Chondrocyte (in vitro differentiated cells): ENCODE measurements at regions not wholly inside any gene's neighbourhood (a gene's known extent, or its start where the extent isn't known, plus 50 kb on each side); places are given as distances from the start of the nearest gene placed in this dataset.

Experiments
- DNase-seq: peaks from one replicate; pipeline ENCODE4 v3.0.0; 2021; ENCODE audit warnings: mixed read lengths, low spot score
- H3K27ac Mint-ChIP-seq: one replicate; pipeline ENCODE4 v1.8.0; 2021; ENCODE audit warnings: mild to moderate bottlenecking, moderate library complexity, mixed read lengths; ENCODE audit not compliant: unreplicated experiment
- H3K27me3 Mint-ChIP-seq: 2 replicates; pipeline ENCODE4 v1.8.0; 2021; ENCODE audit warnings: low read depth, mixed read lengths
- H3K36me3 Mint-ChIP-seq: 2 replicates; pipeline ENCODE4 v1.8.0; 2021; ENCODE audit warnings: low read depth, mixed read lengths
- H3K4me1 Mint-ChIP-seq: 2 replicates; pipeline ENCODE4 v1.8.0; 2021; ENCODE audit warnings: low read depth, mild to moderate bottlenecking, mixed read lengths
- H3K4me3 Mint-ChIP-seq: one replicate; pipeline ENCODE4 v1.8.0; 2021; ENCODE audit warnings: mild to moderate bottlenecking, moderate library complexity, mixed read lengths; ENCODE audit not compliant: unreplicated experiment
- H3K9me3 Mint-ChIP-seq: 2 replicates; pipeline ENCODE4 v1.8.0; 2021; ENCODE audit warnings: low read depth, mixed read lengths
- TF ChIP-seq, protein P1 (sequence below): fragments of 200-600 bp; sonication (generic); IDR thresholded peaks from 2 replicates; pipeline ENCODE4 v1.5.0; 2021; ENCODE audit warnings: antibody characterized with exemption, mild to moderate bottlenecking, moderate library complexity

DNA sequence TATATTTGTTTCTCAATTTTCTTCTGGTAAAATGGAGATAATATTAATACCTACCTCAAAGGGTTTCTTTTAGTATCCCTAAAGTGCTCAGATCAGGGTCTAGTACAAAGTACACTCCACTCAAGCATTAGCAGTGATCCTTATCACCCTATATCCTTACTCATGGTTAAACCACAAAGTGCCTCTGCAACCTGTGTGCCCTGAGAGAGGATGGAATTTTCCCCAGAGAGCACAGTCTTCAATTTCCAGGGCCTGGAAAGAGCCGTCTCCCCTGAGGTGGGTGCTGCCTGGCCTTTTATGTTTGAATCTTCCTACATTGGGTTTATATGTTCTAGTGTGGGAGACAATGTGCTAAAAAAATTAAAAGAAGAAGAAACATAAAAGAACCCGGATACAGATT, 183.1 kb upstream of the FBXO33 start:
- H3K9me3 Mint-ChIP-seq: no peaks in the 10 kb centered on the region
- no peaks in the 10 kb centered on the region for H3K36me3 Mint-ChIP-seq
- no peaks in the 10 kb centered on the region for H3K4me1 Mint-ChIP-seq
- no peak overlapping the region for H3K4me3 Mint-ChIP-seq
- no peak for DNase-seq
- H3K27me3 Mint-ChIP-seq: no peaks in the 10 kb centered on the region
- TF ChIP-seq, protein P1, sequence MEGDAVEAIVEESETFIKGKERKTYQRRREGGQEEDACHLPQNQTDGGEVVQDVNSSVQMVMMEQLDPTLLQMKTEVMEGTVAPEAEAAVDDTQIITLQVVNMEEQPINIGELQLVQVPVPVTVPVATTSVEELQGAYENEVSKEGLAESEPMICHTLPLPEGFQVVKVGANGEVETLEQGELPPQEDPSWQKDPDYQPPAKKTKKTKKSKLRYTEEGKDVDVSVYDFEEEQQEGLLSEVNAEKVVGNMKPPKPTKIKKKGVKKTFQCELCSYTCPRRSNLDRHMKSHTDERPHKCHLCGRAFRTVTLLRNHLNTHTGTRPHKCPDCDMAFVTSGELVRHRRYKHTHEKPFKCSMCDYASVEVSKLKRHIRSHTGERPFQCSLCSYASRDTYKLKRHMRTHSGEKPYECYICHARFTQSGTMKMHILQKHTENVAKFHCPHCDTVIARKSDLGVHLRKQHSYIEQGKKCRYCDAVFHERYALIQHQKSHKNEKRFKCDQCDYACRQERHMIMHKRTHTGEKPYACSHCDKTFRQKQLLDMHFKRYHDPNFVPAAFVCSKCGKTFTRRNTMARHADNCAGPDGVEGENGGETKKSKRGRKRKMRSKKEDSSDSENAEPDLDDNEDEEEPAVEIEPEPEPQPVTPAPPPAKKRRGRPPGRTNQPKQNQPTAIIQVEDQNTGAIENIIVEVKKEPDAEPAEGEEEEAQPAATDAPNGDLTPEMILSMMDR: no peak
- H3K27ac Mint-ChIP-seq: no peak overlapping the region

DNA sequence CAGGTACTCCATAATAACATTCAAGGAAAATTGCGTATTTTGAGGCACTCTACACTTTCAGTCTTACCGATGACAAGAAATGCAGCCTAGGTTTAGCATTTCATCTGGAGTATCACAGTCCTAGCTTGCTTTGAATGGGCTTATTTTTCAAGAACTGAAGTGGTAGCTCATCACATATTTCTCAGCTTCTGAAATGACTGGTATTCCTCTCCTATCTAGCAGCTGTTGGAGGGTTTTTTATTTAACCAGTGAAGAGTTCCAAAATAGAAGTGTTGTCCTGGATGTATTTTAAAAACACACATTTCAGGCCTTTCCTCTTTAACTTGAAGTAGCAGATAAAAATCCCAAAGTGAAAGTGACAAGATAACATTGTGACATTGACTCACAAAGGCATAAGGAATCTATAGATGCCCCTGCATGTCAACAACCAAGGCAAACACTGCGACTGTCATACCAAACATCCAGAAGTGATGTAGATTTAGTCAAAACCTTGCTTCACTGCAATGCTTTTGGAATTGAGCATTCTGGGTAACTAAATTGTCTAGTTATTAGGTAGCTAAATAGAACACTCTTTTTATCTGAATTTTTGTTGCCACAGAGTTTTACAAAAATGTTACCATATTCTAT, 182.2 kb upstream of the FBXO33 start:
- Mint-ChIP-seq H3K27ac (no peak overlapping the region), H3K4me3 (no peak overlapping the region), H3K9me3 (no peaks in the 10 kb centered on the region), H3K4me1 (no peaks in the 10 kb centered on the region), H3K27me3 (no peaks in the 10 kb centered on the region), H3K36me3 (no peaks in the 10 kb centered on the region)
- DNase-seq: no peak
- TF ChIP-seq, protein P1: no peak

DNA sequence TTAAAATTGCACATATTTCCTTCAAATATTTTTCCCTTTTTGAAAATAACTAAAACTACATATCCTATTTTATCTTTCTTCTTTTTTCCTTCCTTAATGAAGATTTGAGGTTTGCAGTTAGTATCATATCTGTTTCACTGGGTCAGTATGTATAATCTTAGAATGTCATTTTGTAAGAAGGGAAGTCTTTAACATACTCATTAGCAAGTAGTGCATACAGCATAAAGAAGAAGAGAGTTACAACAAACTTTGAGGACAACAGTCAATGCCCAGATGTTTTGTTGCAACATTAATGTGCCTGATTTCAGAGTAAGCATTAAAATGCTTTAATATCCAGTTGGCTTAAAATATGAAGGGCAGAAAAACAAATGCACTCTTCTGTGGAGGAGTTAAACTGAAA, 176.9 kb upstream of the FBXO33 start:
- H3K27ac Mint-ChIP-seq: no peak overlapping the region
- no peaks in the 10 kb centered on the region for H3K4me1 Mint-ChIP-seq
- peaks cover 7% of the 10 kb centered on the region for H3K9me3 Mint-ChIP-seq
- no peaks in the 10 kb centered on the region for H3K36me3 Mint-ChIP-seq
- no peaks in the 10 kb centered on the region for H3K27me3 Mint-ChIP-seq
- DNase-seq: no peak
- TF ChIP-seq, protein P1: no peak
- no peak overlapping the region for H3K4me3 Mint-ChIP-seq

- H3K27me3 Mint-ChIP-seq: no peaks in the 10 kb centered on the region
- TF ChIP-seq, protein P1: no peak
- no peak for DNase-seq
- no peaks in the 10 kb centered on the region for H3K36me3 Mint-ChIP-seq
- H3K4me1 Mint-ChIP-seq: no peaks in the 10 kb centered on the region
- H3K4me3 Mint-ChIP-seq: no peak overlapping the region
- peaks cover 7% of the 10 kb centered on the region for H3K9me3 Mint-ChIP-seq
- no peak overlapping the region for H3K27ac Mint-ChIP-seq
Observed at GRCh38 chr14:39607978-39608377, 175.7 kb upstream of the FBXO33 start.

GRCh38 chr14:39603942-39604341, 171.7 kb upstream of the FBXO33 start:
- DNase-seq: no peak
- TF ChIP-seq, protein P1: no peak
- no peaks in the 10 kb centered on the region for H3K4me1 Mint-ChIP-seq
- H3K4me3 Mint-ChIP-seq: no peak overlapping the region
- H3K9me3 Mint-ChIP-seq: peaks cover 23% of the 10 kb centered on the region
- no peaks in the 10 kb centered on the region for H3K36me3 Mint-ChIP-seq
- H3K27me3 Mint-ChIP-seq: no peaks in the 10 kb centered on the region
- H3K27ac Mint-ChIP-seq: no peak overlapping the region
